Activated T-helper 17 cell treated with anti-CD3 and anti-CD28 coated beads, Interleukin-2, amount 50 U/mL, for 72 hours (primary cell): ENCODE measurements at regions not wholly inside any gene's neighbourhood (a gene's known extent, or its start where the extent isn't known, plus 50 kb on each side); places are given as distances from the start of the nearest gene placed in this dataset.
A peak's percentile ranks its signal among the peaks of the same experiment; 100 is the strongest.
"Not testable (repeated sequence)": the region's sequence is repeated elsewhere in the genome, so short reads cannot be mapped to it uniquely, and the experiment has no call there.

Experiments
- ATAC-seq: fragments of 150-1000 bp; cut with Tn5 transposase; replicated peaks from 2 replicates; pipeline ENCODE4 v1.10.0; 2021; ENCODE audit warnings: mild to moderate bottlenecking, moderate library complexity
- H3K27ac Mint-ChIP-seq: one replicate; pipeline ENCODE4 v1.8.0; 2022; ENCODE audit warnings: mixed read lengths
- H3K27me3 Mint-ChIP-seq: one replicate; pipeline ENCODE4 v1.8.0; 2022; ENCODE audit warnings: mixed read lengths
- H3K36me3 Mint-ChIP-seq: one replicate; pipeline ENCODE4 v1.8.0; 2022; ENCODE audit warnings: low read depth, mild to moderate bottlenecking, mixed read lengths
- H3K4me1 Mint-ChIP-seq: one replicate; pipeline ENCODE4 v1.8.0; 2022; ENCODE audit warnings: mixed read lengths
- H3K4me3 Mint-ChIP-seq: one replicate; pipeline ENCODE4 v1.8.0; 2022; ENCODE audit warnings: mild to moderate bottlenecking, mixed read lengths
- H3K9me3 Mint-ChIP-seq: one replicate; pipeline ENCODE4 v1.8.0; 2022; ENCODE audit warnings: mixed read lengths

DNA sequence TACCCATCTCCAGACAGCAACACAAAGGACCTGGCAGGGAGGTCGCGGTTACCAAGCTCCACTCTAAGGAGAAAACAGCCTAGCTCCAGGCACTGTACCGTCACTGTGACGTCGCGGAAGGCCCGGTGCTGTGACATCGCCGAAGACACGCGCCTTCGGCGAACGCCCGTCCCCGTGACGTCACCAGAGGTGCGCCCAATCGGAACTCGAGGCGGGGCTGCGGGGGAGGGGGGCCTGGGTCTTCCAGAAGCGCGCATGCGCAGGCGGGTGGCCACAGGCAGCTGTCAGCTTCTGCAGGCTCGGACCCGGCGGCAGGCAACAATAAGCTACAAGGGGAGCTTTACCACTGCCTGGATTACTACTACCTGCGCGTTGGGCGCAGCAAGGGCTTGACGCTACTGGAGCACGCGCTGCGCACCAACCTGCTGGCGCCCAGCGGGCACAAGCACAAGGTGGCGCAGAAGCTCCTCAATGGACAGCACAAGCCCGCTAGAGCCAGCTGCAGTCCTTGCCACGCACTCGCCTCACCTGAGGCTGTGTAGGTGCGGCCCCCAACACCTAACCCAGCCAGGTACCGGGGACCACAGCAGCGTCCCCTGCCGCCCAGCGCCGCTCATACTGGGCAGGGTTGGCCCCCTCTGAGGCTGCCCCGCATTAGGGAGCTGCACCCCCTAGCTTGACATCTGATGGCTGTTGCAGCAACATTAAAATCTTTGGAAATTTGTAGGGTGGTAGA, 208.4 kb downstream of the TPST1 start:
- Mint-ChIP-seq H3K9me3 (no peaks in the 10 kb centered on the region), H3K27me3 (no peaks in the 10 kb centered on the region), H3K4me1 (no peaks in the 10 kb centered on the region), H3K36me3 (no peaks in the 10 kb centered on the region), H3K27ac (peak overlapping the region; percentile 56), H3K4me3 (peak overlapping the region; percentile 78)
- peak; percentile 86 for ATAC-seq

- ATAC-seq = peak; percentile 25
- Mint-ChIP-seq H3K27ac (no peak overlapping the region), H3K4me3 (no peak overlapping the region), H3K4me1 (no peaks in the 10 kb centered on the region), H3K9me3 (no peaks in the 10 kb centered on the region), H3K27me3 (no peaks in the 10 kb centered on the region), H3K36me3 (no peaks in the 10 kb centered on the region)
Observed at GRCh38 chr7:66415659-66416265, 210.6 kb downstream of the TPST1 start.

GRCh38 chr7:66418537-66418936, 210.1 kb upstream of the KCTD7 start:
- Mint-ChIP-seq H3K27me3 (no peaks in the 10 kb centered on the region), H3K36me3 (no peaks in the 10 kb centered on the region), H3K9me3 (no peaks in the 10 kb centered on the region), H3K4me1 (no peaks in the 10 kb centered on the region), H3K4me3 (no peak overlapping the region), H3K27ac (no peak overlapping the region)
- no peak for ATAC-seq

DNA sequence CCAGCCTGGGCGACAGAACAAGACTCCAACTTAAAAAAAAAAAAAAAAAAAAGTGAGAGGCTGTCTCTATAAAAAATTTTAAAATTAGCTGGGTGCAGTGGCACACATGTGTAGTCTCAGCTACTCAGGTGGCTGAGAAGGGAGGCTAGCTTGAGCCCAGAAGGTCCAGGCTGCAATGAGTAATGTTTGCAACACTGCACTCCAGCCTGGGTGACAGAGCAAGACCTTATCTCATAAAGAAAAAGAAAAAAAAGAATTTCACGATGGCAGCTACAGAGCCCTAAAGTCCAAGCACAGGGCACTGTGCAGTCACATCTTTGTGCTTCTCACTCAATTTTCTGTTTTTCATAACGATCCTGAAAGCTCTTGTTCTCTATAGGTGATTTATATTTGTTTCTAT, 209.5 kb upstream of the KCTD7 start:
- H3K27ac Mint-ChIP-seq = no peak overlapping the region
- H3K4me3 Mint-ChIP-seq = no peak overlapping the region
- no peaks in the 10 kb centered on the region for H3K27me3 Mint-ChIP-seq
- H3K9me3 Mint-ChIP-seq = no peaks in the 10 kb centered on the region
- ATAC-seq = no peak
- no peaks in the 10 kb centered on the region for H3K4me1 Mint-ChIP-seq
- H3K36me3 Mint-ChIP-seq = no peaks in the 10 kb centered on the region

DNA sequence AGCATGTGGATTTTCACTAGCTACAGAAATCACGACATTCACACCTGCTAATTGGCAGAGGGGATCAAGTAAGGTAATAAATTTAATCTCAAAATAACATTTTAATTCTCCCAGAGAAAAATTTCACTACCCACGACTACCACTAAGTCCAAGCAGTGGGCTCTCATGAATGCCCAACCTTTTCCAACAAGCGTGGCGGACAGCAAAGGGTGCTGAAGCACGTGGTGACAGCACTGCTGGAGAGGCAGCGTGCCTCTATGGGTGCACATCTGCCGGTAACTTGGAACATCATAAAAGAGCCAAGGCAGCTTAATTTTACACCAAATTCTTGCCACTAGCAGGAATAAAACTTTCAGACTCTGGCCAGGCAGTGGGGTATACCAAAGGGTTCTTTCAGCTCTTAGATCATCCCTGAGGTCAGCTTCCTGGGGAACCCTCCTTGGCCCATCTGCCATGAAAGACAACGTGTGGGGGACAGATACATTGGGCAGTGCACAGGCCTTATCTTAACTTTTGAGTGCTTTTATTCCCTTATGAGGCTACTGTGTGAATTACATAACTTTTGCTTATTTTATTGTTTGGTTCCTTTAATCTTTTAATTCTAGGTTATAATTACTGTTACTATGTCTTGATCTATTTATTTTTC, 206.7 kb upstream of the KCTD7 start:
- no peaks in the 10 kb centered on the region for H3K27me3 Mint-ChIP-seq
- no peaks in the 10 kb centered on the region for H3K9me3 Mint-ChIP-seq
- no peak overlapping the region for H3K27ac Mint-ChIP-seq
- no peak overlapping the region for H3K4me3 Mint-ChIP-seq
- no peaks in the 10 kb centered on the region for H3K36me3 Mint-ChIP-seq
- no peaks in the 10 kb centered on the region for H3K4me1 Mint-ChIP-seq
- ATAC-seq = no peak

DNA sequence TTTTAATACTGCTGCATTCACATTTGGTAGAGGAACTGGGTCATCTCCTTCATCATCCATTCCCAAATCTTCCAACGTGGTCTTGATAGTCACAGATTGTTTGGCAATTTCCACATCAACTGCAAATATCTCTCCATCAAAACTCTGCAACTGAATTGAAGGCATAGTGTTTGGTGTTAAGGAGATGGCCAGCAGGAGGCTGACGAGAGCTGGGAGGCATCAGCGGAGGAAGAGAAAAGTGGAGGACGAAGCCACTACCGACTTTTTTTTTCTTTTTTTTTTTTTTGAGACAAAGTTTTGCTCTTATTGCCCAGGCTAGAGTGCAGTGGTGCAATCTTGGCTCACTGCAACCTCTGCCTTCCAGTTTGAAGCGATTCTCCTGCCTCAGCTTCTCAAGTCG, 205.0 kb upstream of the KCTD7 start:
- Mint-ChIP-seq H3K4me1 (no peaks in the 10 kb centered on the region), H3K27ac (no peak overlapping the region), H3K4me3 (no peak overlapping the region), H3K9me3 (no peaks in the 10 kb centered on the region), H3K27me3 (no peaks in the 10 kb centered on the region), H3K36me3 (peaks cover 6% of the 10 kb centered on the region)
- no peak for ATAC-seq

GRCh38 chr7:66426332-66426731, 202.3 kb upstream of the KCTD7 start:
- ATAC-seq = no peak
- H3K4me1 Mint-ChIP-seq = no peaks in the 10 kb centered on the region
- H3K9me3 Mint-ChIP-seq = no peaks in the 10 kb centered on the region
- peaks cover 6% of the 10 kb centered on the region for H3K36me3 Mint-ChIP-seq
- no peak overlapping the region for H3K27ac Mint-ChIP-seq
- H3K27me3 Mint-ChIP-seq = no peaks in the 10 kb centered on the region
- no peak overlapping the region for H3K4me3 Mint-ChIP-seq

DNA sequence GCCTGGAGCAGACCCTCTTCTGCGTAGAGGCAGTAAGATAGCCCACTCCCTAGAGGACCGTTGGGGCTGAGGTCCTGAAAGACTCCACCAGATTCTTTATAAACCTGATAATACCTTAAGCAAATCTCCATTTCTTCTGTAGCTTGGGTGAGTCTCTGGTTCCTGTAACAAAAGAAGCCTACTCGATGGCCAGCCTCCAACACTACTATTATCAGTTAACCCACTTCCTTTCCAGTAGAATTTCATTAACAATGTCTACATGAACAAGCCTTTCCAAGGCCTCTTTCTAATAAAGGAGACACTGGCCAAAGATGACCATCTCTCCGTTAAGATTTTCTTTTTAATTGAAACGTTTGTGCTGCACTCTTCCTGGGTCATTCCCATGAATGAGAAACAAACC, 201.7 kb upstream of the KCTD7 start:
- no peak overlapping the region for H3K4me3 Mint-ChIP-seq

DNA sequence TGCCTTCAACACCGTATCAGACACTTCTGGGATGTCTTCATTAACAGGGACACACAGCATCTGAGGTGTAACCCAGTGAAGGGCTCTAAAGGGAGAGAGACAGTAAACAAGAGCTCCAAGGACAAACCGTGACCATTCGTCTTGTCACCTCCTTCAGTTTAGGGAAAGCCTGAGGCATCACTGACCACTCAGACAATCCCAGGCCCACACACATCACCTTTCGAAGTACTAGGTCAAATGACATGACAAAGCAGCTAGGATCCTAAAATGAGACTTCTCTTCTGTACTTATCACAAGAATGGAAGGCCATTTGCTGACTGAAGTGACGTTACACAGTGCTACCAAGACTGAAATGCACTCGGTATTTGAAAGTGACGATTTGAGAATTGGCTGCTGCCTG, 200.7 kb upstream of the KCTD7 start:
- Mint-ChIP-seq H3K9me3 (no peaks in the 10 kb centered on the region), H3K27me3 (no peaks in the 10 kb centered on the region), H3K27ac (no peak overlapping the region), H3K4me1 (no peaks in the 10 kb centered on the region), H3K36me3 (peaks cover 6% of the 10 kb centered on the region), H3K4me3 (no peak overlapping the region)
- ATAC-seq = no peak

More for the DNA sequence above, 201.7 kb upstream of the KCTD7 start:
- ATAC-seq = no peak
- H3K27ac Mint-ChIP-seq = no peak overlapping the region
- peaks cover 6% of the 10 kb centered on the region for H3K36me3 Mint-ChIP-seq
- no peaks in the 10 kb centered on the region for H3K4me1 Mint-ChIP-seq
- H3K9me3 Mint-ChIP-seq = no peaks in the 10 kb centered on the region
- H3K27me3 Mint-ChIP-seq = no peaks in the 10 kb centered on the region

DNA sequence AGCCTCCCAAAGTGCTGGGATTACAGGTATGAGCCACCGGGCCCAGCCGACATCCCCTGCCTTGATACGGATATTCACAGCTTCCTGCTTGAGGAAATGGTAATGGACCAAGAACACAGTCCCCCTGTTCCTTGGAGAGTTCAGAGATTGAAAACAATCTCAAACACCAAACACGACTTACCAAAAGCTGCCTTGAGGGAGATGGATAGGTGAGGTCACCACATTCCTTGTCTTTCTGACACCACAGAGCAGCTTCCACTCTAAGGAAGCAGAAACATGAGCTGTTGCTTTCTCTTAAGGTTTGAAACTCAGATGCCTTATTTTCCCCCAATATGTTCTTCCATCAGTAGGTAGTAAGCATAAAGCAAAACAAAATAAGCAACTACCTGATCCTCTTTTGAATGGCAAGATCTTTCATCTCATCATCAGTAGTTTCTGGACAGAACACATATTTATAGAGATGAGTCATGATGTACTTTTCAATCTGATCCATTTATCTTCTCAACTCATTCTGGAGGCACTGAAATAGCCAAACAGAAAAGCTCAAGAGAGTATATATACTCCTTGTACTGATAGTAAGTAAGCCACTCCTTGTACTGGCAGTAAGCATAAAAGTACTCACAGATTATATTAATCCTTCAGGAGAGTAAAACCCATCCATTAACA, 199.1 kb upstream of the KCTD7 start:
- H3K27ac Mint-ChIP-seq = no peak overlapping the region
- H3K4me3 Mint-ChIP-seq = no peak overlapping the region
- H3K27me3 Mint-ChIP-seq = no peaks in the 10 kb centered on the region
- no peaks in the 10 kb centered on the region for H3K9me3 Mint-ChIP-seq
- peaks cover 10% of the 10 kb centered on the region for H3K36me3 Mint-ChIP-seq
- no peak for ATAC-seq
- H3K4me1 Mint-ChIP-seq = no peaks in the 10 kb centered on the region

- H3K27me3 Mint-ChIP-seq = no peaks in the 10 kb centered on the region
- no peaks in the 10 kb centered on the region for H3K9me3 Mint-ChIP-seq
Observed at GRCh38 chr7:66430164-66430545, 198.5 kb upstream of the KCTD7 start.

DNA sequence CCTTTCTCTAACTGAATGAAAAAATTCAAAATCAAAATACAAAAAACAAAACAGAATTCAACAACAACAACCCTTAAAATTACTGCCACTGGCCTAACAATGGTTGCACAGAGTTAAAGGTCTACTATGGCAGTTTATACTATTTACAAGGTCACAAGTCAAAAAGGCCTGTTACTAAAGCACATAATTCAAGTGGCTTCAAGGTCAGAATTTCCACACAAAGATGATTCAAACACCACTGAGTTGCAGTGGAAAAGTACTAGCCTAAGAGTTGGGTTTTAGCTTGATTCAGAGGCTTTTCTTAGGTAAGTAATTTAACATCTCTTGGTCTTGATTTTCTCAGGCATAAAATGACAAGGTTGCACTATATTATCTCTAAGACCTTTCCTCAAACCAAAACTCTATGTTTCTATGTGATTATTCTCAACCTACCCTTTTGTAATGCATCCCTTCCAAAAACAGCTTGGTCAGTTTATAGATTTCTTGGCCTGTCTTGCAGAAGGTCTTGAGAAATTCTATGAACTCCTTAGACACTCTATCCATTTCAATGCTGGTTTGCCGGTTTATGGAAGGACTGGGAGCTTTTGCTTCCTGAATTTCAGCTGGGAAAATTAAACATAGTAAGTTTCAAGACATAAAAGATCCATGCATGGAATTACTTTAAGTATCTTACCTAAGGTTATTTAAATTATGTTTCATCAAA, 189.8 kb upstream of the KCTD7 start:
- ATAC-seq, H3K27ac Mint-ChIP-seq, H3K9me3 Mint-ChIP-seq: not testable (repeated sequence)

More at GRCh38 chr7:66430164-66430545, 198.5 kb upstream of the KCTD7 start:
- Mint-ChIP-seq H3K36me3 (peaks cover 15% of the 10 kb centered on the region), H3K27ac (no peak overlapping the region), H3K4me3 (no peak overlapping the region), H3K4me1 (no peaks in the 10 kb centered on the region)
- no peak for ATAC-seq

GRCh38 chr7:66442385-66442784, 186.3 kb upstream of the KCTD7 start:
- no peak overlapping the region for H3K4me3 Mint-ChIP-seq
- peaks cover 22% of the 10 kb centered on the region for H3K36me3 Mint-ChIP-seq
- H3K27ac Mint-ChIP-seq = no peak overlapping the region
- H3K27me3 Mint-ChIP-seq = no peaks in the 10 kb centered on the region
- no peaks in the 10 kb centered on the region for H3K9me3 Mint-ChIP-seq
- H3K4me1 Mint-ChIP-seq = no peaks in the 10 kb centered on the region
- no peak for ATAC-seq

More for the DNA sequence above, 189.8 kb upstream of the KCTD7 start:
- H3K27me3 Mint-ChIP-seq, H3K4me3 Mint-ChIP-seq, H3K4me1 Mint-ChIP-seq: not testable (repeated sequence)
- H3K36me3 Mint-ChIP-seq = peaks cover 28% of the 10 kb centered on the region

DNA sequence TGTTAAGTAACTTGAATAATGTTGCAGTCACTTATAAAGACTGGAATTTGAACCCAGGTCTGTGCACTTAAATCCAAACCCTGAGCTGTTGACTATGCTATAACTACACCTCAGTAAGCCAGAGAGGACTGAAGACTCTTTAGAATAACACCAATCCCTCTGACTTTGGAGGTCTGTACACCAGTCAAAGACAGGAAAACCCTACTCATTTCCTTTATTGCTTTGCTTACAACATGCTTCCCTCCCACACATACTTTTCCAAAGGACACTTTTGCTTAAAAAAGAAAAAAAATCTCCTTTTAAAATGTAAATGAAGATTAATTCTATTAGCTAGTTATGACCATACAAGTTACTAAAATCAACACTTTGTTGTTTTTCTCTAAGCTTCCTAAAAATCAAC, 184.7 kb upstream of the KCTD7 start:
- H3K36me3 Mint-ChIP-seq = peaks cover 18% of the 10 kb centered on the region
- no peak overlapping the region for H3K4me3 Mint-ChIP-seq
- H3K4me1 Mint-ChIP-seq = no peaks in the 10 kb centered on the region
- H3K27ac Mint-ChIP-seq = no peak overlapping the region
- H3K27me3 Mint-ChIP-seq = no peaks in the 10 kb centered on the region
- no peak for ATAC-seq
- H3K9me3 Mint-ChIP-seq = no peaks in the 10 kb centered on the region
